HEK293T (cell line): ENCODE measurements at regions not wholly inside any gene's neighbourhood (a gene's known extent, or its start where the extent isn't known, plus 50 kb on each side); places are given as distances from the start of the nearest gene placed in this dataset.
"Not testable (repeated sequence)": the region's sequence is repeated elsewhere in the genome, so short reads cannot be mapped to it uniquely, and the experiment has no call there.

Source experiments
- ARNT ChIP-seq: fragments of 450-650 bp; IDR thresholded peaks from 2 replicates; pipeline ENCODE4 v1.6.1; 2017; ENCODE audit warnings: mild to moderate bottlenecking
- CTBP1 ChIP-seq: fragments of 450-650 bp; IDR thresholded peaks from 2 replicates; pipeline ENCODE4 v1.6.1; 2016; ENCODE audit warnings: borderline replicate concordance
- ELF4 ChIP-seq: fragments of 450-650 bp; IDR thresholded peaks from 2 replicates; pipeline ENCODE4 v1.6.1; 2017; ENCODE audit warnings: antibody characterized with exemption
- FOXA1 ChIP-seq: fragments of 450-650 bp; IDR thresholded peaks from 2 replicates; pipeline ENCODE4 v1.6.1; 2016; ENCODE audit warnings: mild to moderate bottlenecking
- FOXM1 ChIP-seq: fragments of 450-650 bp; IDR thresholded peaks from 2 replicates; pipeline ENCODE4 v1.6.1; 2017; ENCODE audit warnings: mild to moderate bottlenecking, borderline replicate concordance
- HDGF ChIP-seq: fragments of 450-650 bp; IDR thresholded peaks from 2 replicates; pipeline ENCODE4 v1.6.1; 2017; ENCODE audit warnings: antibody characterized with exemption, borderline replicate concordance
- NFRKB ChIP-seq: fragments of 450-650 bp; IDR thresholded peaks from 2 replicates; pipeline ENCODE4 v1.6.1; 2016; ENCODE audit warnings: mild to moderate bottlenecking, moderate library complexity
- SP1 ChIP-seq: fragments of 450-650 bp; IDR thresholded peaks from 2 replicates; pipeline ENCODE4 v1.6.1; 2017

- not testable (repeated sequence) for TF ChIP-seq HDGF, SP1, NFRKB, ARNT, ELF4, FOXA1, CTBP1, FOXM1
Observed at GRCh38 chr5:62837330-62837729, 258.7 kb downstream of the LRRC70 start.
